Keratinocyte (primary cell): ENCODE measurements at regions not wholly inside any gene's neighbourhood (a gene's known extent, or its start where the extent isn't known, plus 50 kb on each side); places are given as distances from the start of the nearest gene placed in this dataset.

Experiments used
- EZH2 ChIP-seq: IDR thresholded peaks from one replicate; pipeline ENCODE4 v1.6.1; 2012; ENCODE audit warnings: inconsistent platforms, mild to moderate bottlenecking, low read length, moderate library complexity
- TF ChIP-seq, protein P1 (sequence below), 3 experiments: IDR thresholded peaks in 1 of 3; conservative IDR thresholded peaks in 1 of 3; optimal IDR thresholded peaks in 1 of 3; 2 replicates in 2 of 3; 3 replicates in 1 of 3; pipeline versions ENCODE3 to v1.5.1; 2011; ENCODE audit warnings: low read length in 3 of 3, mild to moderate bottlenecking in 3 of 3, moderate library complexity in 2 of 3, control low read depth in 1 of 3, inconsistent platforms in 1 of 3; ENCODE audit not compliant: insufficient read depth in 2 of 3; ENCODE audit errors: extremely low read depth in 1 of 3

DNA sequence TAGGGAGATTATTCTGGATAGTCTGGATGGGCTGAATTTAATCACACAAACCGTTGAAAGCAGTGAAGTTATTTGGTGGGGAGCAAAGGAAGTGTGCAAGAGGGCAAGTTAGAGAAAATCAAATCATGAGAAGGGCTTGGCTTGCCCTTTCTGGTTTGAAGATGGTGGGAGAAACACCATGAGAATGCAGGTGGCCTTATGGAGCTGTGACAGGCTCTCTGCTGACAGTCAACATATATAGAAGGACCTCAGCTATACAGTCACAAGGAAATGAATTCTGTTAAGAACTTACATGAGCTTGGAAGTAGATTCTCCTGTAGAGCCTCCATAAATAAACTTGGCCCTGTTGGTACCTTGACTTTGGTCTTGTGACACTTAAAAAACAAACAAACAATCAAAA lies 72.3 kb downstream of the GMNC start:
- TF ChIP-seq, protein P1, sequence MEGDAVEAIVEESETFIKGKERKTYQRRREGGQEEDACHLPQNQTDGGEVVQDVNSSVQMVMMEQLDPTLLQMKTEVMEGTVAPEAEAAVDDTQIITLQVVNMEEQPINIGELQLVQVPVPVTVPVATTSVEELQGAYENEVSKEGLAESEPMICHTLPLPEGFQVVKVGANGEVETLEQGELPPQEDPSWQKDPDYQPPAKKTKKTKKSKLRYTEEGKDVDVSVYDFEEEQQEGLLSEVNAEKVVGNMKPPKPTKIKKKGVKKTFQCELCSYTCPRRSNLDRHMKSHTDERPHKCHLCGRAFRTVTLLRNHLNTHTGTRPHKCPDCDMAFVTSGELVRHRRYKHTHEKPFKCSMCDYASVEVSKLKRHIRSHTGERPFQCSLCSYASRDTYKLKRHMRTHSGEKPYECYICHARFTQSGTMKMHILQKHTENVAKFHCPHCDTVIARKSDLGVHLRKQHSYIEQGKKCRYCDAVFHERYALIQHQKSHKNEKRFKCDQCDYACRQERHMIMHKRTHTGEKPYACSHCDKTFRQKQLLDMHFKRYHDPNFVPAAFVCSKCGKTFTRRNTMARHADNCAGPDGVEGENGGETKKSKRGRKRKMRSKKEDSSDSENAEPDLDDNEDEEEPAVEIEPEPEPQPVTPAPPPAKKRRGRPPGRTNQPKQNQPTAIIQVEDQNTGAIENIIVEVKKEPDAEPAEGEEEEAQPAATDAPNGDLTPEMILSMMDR (optimal IDR thresholded peaks at IDR 0.05 in 1 of 3, IDR thresholded peaks at IDR 0.05 in 1 of 3, conservative IDR thresholded peaks at IDR 0.05 in 1 of 3; ENCODE audit: extremely low read depth in 1 of 3, insufficient read depth in 2 of 3, low read length in 3 of 3): no peak
- TF ChIP-seq EZH2: no peak
